NCI-H345 (cell line): ENCODE measurements at regions not wholly inside any gene's neighbourhood (a gene's known extent, or its start where the extent isn't known, plus 50 kb on each side); places are given as distances from the start of the nearest gene placed in this dataset.
"Not testable (repeated sequence)": the region's sequence is repeated elsewhere in the genome, so short reads cannot be mapped to it uniquely, and the experiment has no call there.

Experiments
- DNase-seq: peaks from one replicate; lab custom pipeline; 2025; lab: John Stamatoyannopoulos, UW

- DNase-seq = no peak
Observed at GRCh38 chr2:194946826-194947225, 710.2 kb upstream of the SLC39A10 start.

- DNase-seq = no peak
Observed at GRCh38 chr2:194938066-194938465, 719.0 kb upstream of the SLC39A10 start.

DNA sequence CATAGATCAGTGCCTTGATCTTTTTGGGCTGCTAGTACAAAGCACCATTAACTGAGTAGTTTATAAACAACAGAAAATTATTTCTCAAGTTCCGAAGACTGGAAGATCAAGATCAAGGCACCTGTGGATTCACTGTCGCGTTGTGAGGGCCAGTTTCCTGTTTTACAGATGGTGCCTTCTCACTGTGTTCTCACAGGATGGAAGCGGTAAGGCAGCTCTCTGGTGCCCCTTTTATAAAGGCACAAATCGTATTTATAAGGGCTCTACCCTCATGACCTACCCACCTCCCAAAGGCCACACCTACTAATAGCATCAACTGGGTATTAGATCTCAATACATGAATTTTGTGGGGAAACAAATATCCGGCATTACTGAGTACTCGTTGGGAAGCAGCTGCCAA lies 729.5 kb upstream of the SLC39A10 start:
- DNase-seq = no peak

DNA sequence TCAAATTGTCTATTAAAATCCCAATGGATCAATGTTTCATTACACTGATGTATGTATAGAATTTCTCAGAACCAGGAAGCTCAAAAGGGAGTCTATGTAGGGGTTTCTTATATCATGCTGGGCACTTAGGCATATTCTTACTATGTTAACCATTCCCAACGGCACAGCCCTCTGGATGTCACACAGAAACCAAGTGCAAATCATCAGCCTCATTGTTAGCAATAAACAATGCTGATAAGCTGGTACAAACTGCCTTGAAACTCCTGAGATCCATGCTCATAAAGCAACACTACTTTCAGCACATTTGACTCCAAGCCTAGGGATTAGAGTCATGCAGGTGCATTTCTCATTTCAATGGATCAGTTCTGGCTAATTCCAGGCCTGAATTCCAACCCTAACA lies 730.2 kb upstream of the SLC39A10 start:
- DNase-seq = no peak

DNA sequence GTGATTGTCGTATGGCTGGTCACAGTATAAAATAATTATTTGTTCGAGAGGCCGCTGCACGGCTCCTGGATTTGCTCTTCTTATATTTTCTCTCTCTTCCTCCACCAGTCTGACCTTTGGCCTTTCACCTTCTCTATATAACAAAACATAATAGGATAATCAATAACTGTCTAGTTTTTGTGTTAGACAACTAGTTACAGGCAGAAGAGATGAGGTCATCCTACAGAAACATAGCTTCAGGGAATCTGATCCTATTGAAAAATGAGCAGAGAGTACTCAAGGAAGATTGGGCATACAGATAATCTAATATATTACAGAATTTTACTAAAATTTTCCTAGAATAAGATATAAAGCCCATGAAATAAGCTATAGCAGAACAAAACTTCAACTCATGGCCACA lies 731.3 kb upstream of the SLC39A10 start:
- DNase-seq = no peak

GRCh38 chr2:194917519-194917918 lies 739.5 kb upstream of the SLC39A10 start:
- DNase-seq = no peak

GRCh38 chr2:194915485-194915884 lies 741.5 kb upstream of the SLC39A10 start:
- DNase-seq = no peak

DNA sequence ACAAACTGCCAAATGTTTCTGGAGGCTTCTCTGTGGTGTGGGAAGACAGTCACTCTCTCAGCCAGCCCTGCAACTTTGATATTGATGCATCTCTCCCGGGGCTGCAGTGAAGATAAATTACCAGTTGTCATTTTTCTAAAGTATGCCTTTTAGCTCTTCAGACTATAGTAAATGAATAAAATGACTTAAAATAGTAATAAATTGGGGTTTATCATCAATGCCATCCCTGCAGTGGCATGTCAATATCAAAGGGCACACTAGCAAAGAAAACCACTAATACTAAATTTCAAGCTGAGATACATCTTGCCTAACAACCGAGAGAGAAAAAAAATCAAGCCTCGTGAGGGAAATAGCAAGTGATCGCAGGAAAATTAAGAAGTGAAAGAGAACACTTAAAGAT lies 749.5 kb upstream of the SLC39A10 start:
- no peak for DNase-seq

DNA sequence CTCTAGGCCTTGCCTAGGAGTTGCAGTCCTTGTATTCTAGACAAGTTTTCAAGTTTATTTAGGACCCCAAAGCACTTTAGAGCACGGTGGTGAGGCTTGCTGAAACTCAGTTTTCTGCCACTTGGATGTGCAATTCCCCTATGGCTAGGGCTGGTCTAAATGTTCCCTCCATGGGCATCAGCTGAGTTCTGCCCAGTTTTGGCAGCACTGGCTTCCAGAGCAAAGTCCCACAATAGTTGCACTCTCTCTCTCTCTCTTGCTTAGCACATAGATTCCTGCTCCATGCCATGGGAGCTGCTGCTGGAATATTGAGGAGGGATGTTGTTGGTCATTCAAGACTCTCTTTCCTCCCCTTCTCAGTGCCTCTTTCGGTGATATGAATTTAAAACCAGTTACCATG lies 760.2 kb upstream of the SLC39A10 start:
- no peak for DNase-seq

DNA sequence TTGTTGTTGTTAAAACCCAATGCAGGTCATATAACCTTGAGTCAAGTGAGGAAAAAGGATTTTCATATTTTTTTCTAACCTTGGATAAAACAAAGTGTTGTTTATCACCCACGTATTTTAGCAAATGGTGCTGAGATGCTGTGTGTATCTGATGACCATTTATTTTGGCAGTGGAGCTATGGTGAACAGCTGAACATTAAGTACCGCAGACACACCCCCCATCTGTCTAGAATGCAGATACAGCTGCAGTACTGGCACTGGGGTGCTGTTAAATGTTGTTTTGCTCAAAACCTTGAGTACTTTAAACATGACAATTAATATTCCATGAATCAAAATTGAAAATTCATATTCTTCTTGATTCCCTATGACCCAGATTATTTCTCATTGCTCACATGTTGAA lies 773.3 kb upstream of the SLC39A10 start:
- no peak for DNase-seq

DNA sequence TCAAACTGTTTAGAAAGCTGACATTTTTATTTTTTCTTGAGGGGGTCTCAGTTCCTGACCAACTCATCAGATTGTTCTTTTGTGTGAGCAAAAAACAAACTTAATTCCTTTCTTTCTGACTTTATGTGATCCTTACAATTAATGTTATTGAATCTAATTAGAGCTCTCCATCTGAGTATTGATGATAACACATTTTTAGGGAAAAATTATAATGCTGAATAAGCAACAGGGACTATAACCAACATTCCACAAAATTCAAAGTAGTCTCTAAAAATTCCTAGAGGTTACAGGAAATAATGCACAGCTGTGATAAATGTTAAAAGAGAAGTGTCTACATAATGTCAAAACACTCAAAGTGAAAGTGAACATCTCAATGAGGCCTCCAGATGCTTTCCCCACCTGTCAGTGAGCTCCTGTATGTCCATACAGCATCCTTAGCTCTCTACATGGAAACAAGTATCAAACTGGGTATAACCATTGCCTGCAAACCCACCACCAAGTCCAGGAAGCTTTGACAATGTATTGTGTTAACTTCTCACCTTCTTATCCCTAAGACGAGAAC lies 786.0 kb upstream of the SLC39A10 start:
- no peak for DNase-seq

- peak; percentile 15 for DNase-seq
Observed at GRCh38 chr2:194867328-194867727, 789.7 kb upstream of the SLC39A10 start.

GRCh38 chr2:194854941-194855340 lies 802.1 kb upstream of the SLC39A10 start:
- DNase-seq = no peak

DNA sequence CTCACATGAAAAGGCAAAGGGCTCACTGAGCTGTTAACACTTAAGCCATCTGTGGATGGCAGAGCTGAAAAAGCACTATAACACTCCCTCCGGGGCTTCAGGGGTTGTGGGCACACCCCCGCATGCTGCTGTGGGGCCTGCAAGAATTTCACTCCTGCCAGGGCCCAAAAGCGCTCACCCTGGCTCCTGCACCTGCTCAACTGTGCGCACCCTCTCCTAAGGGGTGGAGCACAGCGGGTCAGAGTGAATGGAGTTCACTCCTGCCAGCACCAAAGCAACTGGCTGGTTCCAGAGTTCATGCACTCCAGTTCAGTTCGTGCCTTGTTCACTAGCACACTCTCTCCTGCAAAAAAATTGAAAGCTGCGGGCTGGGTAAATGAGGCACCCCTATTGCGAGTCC lies 814.2 kb upstream of the SLC39A10 start:
- DNase-seq = no peak

- DNase-seq = not testable (repeated sequence)
Observed at GRCh38 chr2:194834371-194834770, 822.7 kb upstream of the SLC39A10 start.

DNA sequence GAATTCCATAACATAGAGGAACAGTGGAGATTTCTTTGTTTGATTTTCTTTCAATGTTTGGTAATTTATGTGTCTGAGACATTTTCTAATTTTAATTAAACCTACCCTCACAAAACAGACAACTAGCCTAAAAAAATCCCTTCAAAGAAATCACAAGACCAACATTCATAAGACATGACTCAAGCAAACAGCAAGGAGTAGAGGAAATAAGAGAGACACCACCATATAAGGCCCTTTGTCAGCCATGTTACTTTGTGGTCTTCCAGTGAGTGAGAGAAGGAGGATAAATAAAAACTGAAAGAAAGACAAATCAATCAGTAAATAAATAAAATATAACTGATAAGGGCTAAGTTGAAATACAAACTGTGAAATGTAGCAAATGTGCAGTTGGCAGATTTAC lies 830.8 kb upstream of the SLC39A10 start:
- no peak for DNase-seq

DNA sequence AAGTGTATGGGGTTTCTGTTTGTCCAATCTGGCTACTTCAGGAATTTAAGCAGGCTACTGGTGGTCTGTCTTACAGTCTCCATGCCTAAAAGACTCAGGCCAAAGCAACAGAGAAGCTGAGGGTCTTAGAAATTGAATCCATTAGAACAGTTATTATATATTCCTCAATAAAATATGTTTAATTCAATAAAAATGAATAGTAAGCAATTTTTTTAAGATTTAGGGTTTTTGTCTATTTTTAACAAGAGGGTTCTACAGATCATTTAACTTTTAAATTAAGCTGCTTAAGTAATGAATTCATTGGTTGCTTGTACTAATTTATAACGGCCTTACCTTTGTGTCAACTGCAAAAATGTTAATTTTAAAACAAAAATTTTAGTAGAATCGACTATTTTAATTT lies 832.6 kb upstream of the SLC39A10 start:
- no peak for DNase-seq

DNA sequence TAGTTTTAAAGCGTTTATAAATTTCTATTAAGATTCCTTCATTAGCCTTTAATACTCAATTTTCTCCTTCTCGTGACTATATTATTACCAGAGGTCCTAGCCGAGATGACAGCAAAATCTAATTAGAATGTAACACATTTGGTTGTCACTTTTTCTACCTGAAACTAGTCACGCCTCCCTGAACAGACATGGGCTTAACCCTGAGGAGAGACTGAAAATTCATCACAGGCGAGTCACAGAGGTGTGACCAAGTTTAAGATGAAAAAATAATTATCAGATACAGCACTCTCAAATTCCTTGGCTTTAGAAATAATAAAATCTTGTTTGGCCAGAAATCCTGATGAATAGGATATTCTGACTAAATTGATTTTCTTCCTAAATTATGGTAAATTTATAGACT lies 834.4 kb upstream of the SLC39A10 start:
- DNase-seq = no peak

GRCh38 chr2:194822097-194822496 lies 834.9 kb upstream of the SLC39A10 start:
- no peak for DNase-seq

GRCh38 chr2:194819367-194819766 lies 837.7 kb upstream of the SLC39A10 start:
- DNase-seq = peak; percentile 46

GRCh38 chr2:194815475-194815874 lies 841.6 kb upstream of the SLC39A10 start:
- DNase-seq = no peak

GRCh38 chr2:194802589-194802988 lies 854.4 kb upstream of the SLC39A10 start:
- DNase-seq = no peak

GRCh38 chr2:194787071-194787470 lies 870.0 kb upstream of the SLC39A10 start:
- DNase-seq = not testable (repeated sequence)

GRCh38 chr2:194771394-194771793 lies 885.6 kb upstream of the SLC39A10 start:
- not testable (repeated sequence) for DNase-seq

- DNase-seq = no peak
Observed at GRCh38 chr2:194769030-194769429, 888.0 kb upstream of the SLC39A10 start.
